GM23338 (cell line): ENCODE measurements at regions not wholly inside any gene's neighbourhood (a gene's known extent, or its start where the extent isn't known, plus 50 kb on each side); places are given as distances from the start of the nearest gene placed in this dataset.

ENCODE experiments used
- ATAC-seq: fragments of 200-7000 bp; cut with Tn5 transposase; 3 replicates; pipeline ENCODE4 v1.9.1; 2020
- DNase-seq: peaks from one replicate; pipeline ENCODE4 v3.0.0-alpha.2; 2015; ENCODE audit warnings: low spot score
- H2AFZ ChIP-seq: fragments of 200-600 bp; sonication (generic); 2 replicates; pipeline ENCODE4 v1.8.0; 2016; ENCODE audit warnings: antibody characterized with exemption, mild to moderate bottlenecking, moderate library complexity
- H3F3A ChIP-seq: fragments of 200-600 bp; sonication (generic); replicated peaks from 2 replicates; pipeline ENCODE4 v1.8.0; 2017; ENCODE audit warnings: antibody characterized with exemption, mixed run types, low read depth
- H3K27ac ChIP-seq: fragments of 200-600 bp; sonication (generic); 2 replicates; pipeline ENCODE4 v1.6.1; 2016; ENCODE audit warnings: low read depth
- H3K27me3 ChIP-seq: fragments of 200-600 bp; sonication (generic); 2 replicates; pipeline ENCODE4 v1.8.0; 2016; ENCODE audit warnings: mild to moderate bottlenecking, mixed run types, moderate library complexity; ENCODE audit not compliant: insufficient read depth
- H3K36me3 ChIP-seq: fragments of 200-600 bp; sonication (generic); 2 replicates; pipeline ENCODE4 v1.8.0; 2016; ENCODE audit warnings: mild to moderate bottlenecking; ENCODE audit not compliant: insufficient read depth
- H3K4me1 ChIP-seq: fragments of 200-600 bp; sonication (generic); 2 replicates; pipeline ENCODE4 v1.8.0; 2016; ENCODE audit warnings: mild to moderate bottlenecking, moderate library complexity; ENCODE audit not compliant: insufficient read depth
- H3K4me2 ChIP-seq: fragments of 200-600 bp; sonication (generic); 2 replicates; pipeline ENCODE4 v1.7.1; 2017; ENCODE audit warnings: mixed run types
- H3K4me3 ChIP-seq: fragments of 200-600 bp; sonication (generic); 2 replicates; pipeline ENCODE4 v1.6.1; 2016; ENCODE audit warnings: mixed run types
- H3K79me2 ChIP-seq: fragments of 200-600 bp; sonication (generic); replicated peaks from 2 replicates; pipeline ENCODE4 v1.8.0; 2017; ENCODE audit warnings: mild to moderate bottlenecking; ENCODE audit not compliant: insufficient read depth
- H3K9me2 ChIP-seq: fragments of 200-600 bp; sonication (generic); 2 replicates; pipeline ENCODE4 v1.8.0; 2017; ENCODE audit not compliant: insufficient read depth
- H4K20me1 ChIP-seq: fragments of 200-600 bp; sonication (generic); replicated peaks from 2 replicates; pipeline ENCODE4 v1.8.0; 2017; ENCODE audit warnings: mild to moderate bottlenecking; ENCODE audit not compliant: insufficient read depth
- H3K27ac Mint-ChIP-seq: 2 replicates; pipeline ENCODE4 v1.8.0; 2020; ENCODE audit warnings: inconsistent platforms, mild to moderate bottlenecking, moderate library complexity, mixed read lengths
- H3K27me3 Mint-ChIP-seq: 3 replicates; pipeline ENCODE4 v1.8.0; 2022; ENCODE audit warnings: low read depth, mild to moderate bottlenecking, moderate library complexity, mixed read lengths, inconsistent platforms; ENCODE audit not compliant: insufficient read depth, poor library complexity
- H3K36me3 Mint-ChIP-seq: 3 replicates; pipeline ENCODE4 v1.8.0; 2021; ENCODE audit warnings: low read depth, mild to moderate bottlenecking, inconsistent platforms, moderate library complexity, mixed read lengths
- H3K4me1 Mint-ChIP-seq: 3 replicates; pipeline ENCODE4 v1.8.0; 2020; ENCODE audit warnings: mild to moderate bottlenecking, inconsistent platforms, mixed read lengths
- H3K4me3 Mint-ChIP-seq: 3 replicates; pipeline ENCODE4 v1.8.0; 2021; ENCODE audit warnings: moderate library complexity, mild to moderate bottlenecking, inconsistent platforms, mixed read lengths
- H3K9me3 Mint-ChIP-seq: 3 replicates; pipeline ENCODE4 v1.8.0; 2020; ENCODE audit warnings: moderate library complexity, mild to moderate bottlenecking, inconsistent platforms, mixed read lengths
- EZH2 ChIP-seq: fragments of 200-600 bp; sonication (generic); IDR thresholded peaks from one replicate; pipeline ENCODE4 v1.8.0; 2017; ENCODE audit warnings: antibody characterized with exemption, mild to moderate bottlenecking, low read depth; ENCODE audit not compliant: unreplicated experiment
- EZH2phosphoT487 ChIP-seq: fragments of 200-600 bp; sonication (generic); IDR thresholded peaks from one replicate; pipeline ENCODE4 v1.8.1; 2018; ENCODE audit warnings: antibody characterized with exemption; ENCODE audit not compliant: unreplicated experiment
- JUNB ChIP-seq: IDR thresholded peaks from one replicate; pipeline ENCODE4 v1.6.1; 2016; ENCODE audit warnings: antibody characterized with exemption; ENCODE audit not compliant: unreplicated experiment
- NANOG ChIP-seq: IDR thresholded peaks from 2 replicates; pipeline ENCODE4 v1.6.1; 2016; ENCODE audit warnings: antibody characterized with exemption, borderline replicate concordance
- POLR2AphosphoS5 ChIP-seq: IDR thresholded peaks from 2 replicates; pipeline ENCODE4 v1.6.1; 2016; ENCODE audit warnings: antibody characterized with exemption, low read depth
- STAT1 ChIP-seq: IDR thresholded peaks from one replicate; pipeline ENCODE4 v1.6.1; 2016; ENCODE audit warnings: antibody characterized with exemption; ENCODE audit not compliant: unreplicated experiment
- ZNF114 ChIP-seq: fragments of 250-450 bp; sonication (Bioruptor Pico); IDR thresholded peaks from 2 replicates; pipeline ENCODE4 v1.5.0; 2020; ENCODE audit warnings: mild to moderate bottlenecking, moderate library complexity
- ZNF331 ChIP-seq: fragments of 250-450 bp; sonication (Bioruptor Pico); IDR thresholded peaks from 2 replicates; pipeline ENCODE4 v1.5.0; 2020; ENCODE audit warnings: low read depth, mild to moderate bottlenecking, moderate library complexity
- TF ChIP-seq, protein P1 (sequence below), 2 experiments: fragments of 200-600 bp in 1 of 2; sonication (generic) in 1 of 2; conservative IDR thresholded peaks; 2 replicates each; pipeline versions ENCODE4 v1.5.1 to v1.6.1; 2016 to 2017; ENCODE audit warnings: antibody characterized with exemption in 2 of 2, low read depth in 2 of 2, mild to moderate bottlenecking in 2 of 2, moderate library complexity in 1 of 2
- TF ChIP-seq, protein P2 (sequence below): IDR thresholded peaks from 2 replicates; pipeline ENCODE4 v1.6.1; 2016; ENCODE audit warnings: antibody characterized with exemption

DNA sequence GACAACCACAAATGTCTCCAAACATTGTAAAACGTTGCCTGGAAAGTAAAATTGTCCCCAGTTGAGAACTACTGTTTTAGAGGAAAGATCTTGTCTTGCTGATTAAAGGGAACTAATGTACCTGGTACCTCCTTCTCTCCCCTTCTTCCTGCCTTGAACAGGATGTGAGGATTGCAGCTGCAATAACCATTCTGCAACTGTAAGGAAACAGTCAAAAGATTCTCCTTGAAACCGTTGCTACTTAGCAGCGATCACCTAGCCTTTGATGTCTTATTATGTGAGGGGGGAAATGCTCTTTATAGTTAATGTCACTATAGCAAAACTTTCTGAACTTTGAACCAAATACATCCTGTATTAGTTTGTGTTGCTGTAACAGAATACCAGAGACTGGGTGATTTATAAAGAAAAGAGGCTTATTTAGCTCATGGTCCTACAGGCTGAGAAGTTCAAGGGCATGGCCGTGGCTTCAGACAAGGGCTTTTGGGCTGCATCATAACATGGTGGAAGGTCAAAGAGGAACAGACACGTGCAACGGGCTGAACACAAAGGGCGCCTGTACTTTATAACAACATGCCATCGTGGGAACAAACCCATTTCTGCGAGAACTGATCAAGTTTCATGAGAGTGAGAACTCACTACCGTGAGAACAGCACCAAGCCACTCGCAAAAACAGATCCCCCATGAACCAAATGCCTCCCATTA, 54.2 kb upstream of the PARD3 start:
- ATAC-seq (no peak), DNase-seq (no peak)
- no peaks in the 10 kb centered on the region for H3K9me2 ChIP-seq
- H3F3A ChIP-seq = no peaks in the 10 kb centered on the region
- Mint-ChIP-seq H3K4me1 (peaks cover 12% of the 10 kb centered on the region), H3K36me3 (no peaks in the 10 kb centered on the region), H3K9me3 (no peaks in the 10 kb centered on the region), H3K27ac (no peak overlapping the region), H3K27me3 (peaks cover 3% of the 10 kb centered on the region), H3K4me3 (no peak overlapping the region)
- TF ChIP-seq, protein P1, sequence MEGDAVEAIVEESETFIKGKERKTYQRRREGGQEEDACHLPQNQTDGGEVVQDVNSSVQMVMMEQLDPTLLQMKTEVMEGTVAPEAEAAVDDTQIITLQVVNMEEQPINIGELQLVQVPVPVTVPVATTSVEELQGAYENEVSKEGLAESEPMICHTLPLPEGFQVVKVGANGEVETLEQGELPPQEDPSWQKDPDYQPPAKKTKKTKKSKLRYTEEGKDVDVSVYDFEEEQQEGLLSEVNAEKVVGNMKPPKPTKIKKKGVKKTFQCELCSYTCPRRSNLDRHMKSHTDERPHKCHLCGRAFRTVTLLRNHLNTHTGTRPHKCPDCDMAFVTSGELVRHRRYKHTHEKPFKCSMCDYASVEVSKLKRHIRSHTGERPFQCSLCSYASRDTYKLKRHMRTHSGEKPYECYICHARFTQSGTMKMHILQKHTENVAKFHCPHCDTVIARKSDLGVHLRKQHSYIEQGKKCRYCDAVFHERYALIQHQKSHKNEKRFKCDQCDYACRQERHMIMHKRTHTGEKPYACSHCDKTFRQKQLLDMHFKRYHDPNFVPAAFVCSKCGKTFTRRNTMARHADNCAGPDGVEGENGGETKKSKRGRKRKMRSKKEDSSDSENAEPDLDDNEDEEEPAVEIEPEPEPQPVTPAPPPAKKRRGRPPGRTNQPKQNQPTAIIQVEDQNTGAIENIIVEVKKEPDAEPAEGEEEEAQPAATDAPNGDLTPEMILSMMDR (conservative IDR thresholded peaks at IDR 0.05; ENCODE audit: low read depth in 2 of 2) = no peak
- TF ChIP-seq, protein P2, sequence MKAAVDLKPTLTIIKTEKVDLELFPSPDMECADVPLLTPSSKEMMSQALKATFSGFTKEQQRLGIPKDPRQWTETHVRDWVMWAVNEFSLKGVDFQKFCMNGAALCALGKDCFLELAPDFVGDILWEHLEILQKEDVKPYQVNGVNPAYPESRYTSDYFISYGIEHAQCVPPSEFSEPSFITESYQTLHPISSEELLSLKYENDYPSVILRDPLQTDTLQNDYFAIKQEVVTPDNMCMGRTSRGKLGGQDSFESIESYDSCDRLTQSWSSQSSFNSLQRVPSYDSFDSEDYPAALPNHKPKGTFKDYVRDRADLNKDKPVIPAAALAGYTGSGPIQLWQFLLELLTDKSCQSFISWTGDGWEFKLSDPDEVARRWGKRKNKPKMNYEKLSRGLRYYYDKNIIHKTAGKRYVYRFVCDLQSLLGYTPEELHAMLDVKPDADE = no peak
- TF ChIP-seq STAT1 = no peak
- H2AFZ ChIP-seq = peak overlapping the region; percentile 57; the same call in 1 of the 2 replicates
- no peak overlapping the region for H3K27ac ChIP-seq
- H3K27me3 ChIP-seq = no peaks in the 10 kb centered on the region
- H3K4me3 ChIP-seq = no peak overlapping the region
- no peaks in the 10 kb centered on the region for H4K20me1 ChIP-seq
- no peaks in the 10 kb centered on the region for H3K79me2 ChIP-seq
- H3K36me3 ChIP-seq = no peaks in the 10 kb centered on the region
- H3K4me2 ChIP-seq = no peak overlapping the region
- peaks cover 1% of the 10 kb centered on the region; the same call in 1 of the 2 replicates for H3K4me1 ChIP-seq

DNA sequence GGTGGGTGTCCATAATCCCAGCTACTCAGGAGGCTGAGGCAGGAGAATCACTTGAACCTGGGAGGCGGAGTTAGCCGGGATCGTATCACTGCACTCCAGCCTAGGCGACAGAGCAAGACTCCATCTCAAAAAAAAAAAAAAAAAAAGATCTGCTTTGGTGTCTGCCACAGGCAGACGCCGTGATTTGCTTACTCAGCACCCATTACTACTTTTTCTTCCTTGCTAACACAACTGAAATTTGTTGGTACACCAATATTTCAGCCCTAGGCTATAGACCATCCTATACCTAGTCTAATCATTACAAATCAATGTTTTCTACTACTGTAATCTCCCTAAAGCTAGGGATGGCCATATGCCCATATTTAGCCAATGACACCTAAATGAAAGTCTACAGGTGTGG, 53.5 kb upstream of the PARD3 start:
- Histone ChIP-seq H3K27ac (no peak overlapping the region), H4K20me1 (no peaks in the 10 kb centered on the region), H3K79me2 (no peaks in the 10 kb centered on the region), H3K36me3 (no peaks in the 10 kb centered on the region), H3K4me2 (no peak overlapping the region), H3K4me1 (peaks cover 8% of the 10 kb centered on the region), H3K9me2 (no peaks in the 10 kb centered on the region), H3F3A (no peaks in the 10 kb centered on the region), H3K4me3 (no peak overlapping the region), H2AFZ (0 out of 2 replicates have a peak overlapping the region, but pooled peaks have one; percentile 57), H3K27me3 (no peaks in the 10 kb centered on the region)
- DNase-seq (no peak), ATAC-seq (no peak)
- Mint-ChIP-seq H3K27ac (no peak overlapping the region), H3K36me3 (no peaks in the 10 kb centered on the region), H3K4me1 (peaks cover 17% of the 10 kb centered on the region), H3K27me3 (peaks cover 3% of the 10 kb centered on the region), H3K4me3 (no peak overlapping the region), H3K9me3 (no peaks in the 10 kb centered on the region)
- TF ChIP-seq STAT1 (no peak), JUNB (no peak)
- TF ChIP-seq, protein P2 = no peak

DNA sequence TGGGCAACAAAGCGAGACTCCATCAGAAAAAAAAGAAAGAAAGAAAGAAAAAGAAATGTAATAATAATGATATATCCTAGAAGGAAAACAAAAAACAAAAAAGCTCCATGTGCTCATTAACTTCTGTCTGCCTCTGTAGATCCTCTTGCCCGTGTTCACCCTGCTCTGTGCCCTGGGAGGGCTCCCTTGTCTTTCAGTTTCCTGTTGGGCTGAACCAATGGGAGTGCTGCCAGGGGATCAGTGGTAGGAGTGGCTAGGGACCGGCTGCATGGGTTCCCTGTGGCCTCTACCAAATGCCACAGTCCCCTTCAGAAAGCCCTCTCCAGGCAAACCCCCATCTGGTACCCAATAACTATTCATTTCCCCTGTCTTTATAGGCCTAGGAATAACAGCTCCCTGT, 51.8 kb upstream of the PARD3 start:
- Histone ChIP-seq H3K36me3 (no peaks in the 10 kb centered on the region), H3K79me2 (no peaks in the 10 kb centered on the region), H2AFZ (peak overlapping the region; percentile 90), H3K27ac (no peak overlapping the region), H3F3A (no peaks in the 10 kb centered on the region), H3K4me2 (no peak overlapping the region), H3K4me1 (peaks cover 9% of the 10 kb centered on the region), H3K27me3 (no peaks in the 10 kb centered on the region), H3K4me3 (no peak overlapping the region), H4K20me1 (no peaks in the 10 kb centered on the region), H3K9me2 (no peaks in the 10 kb centered on the region)
- Mint-ChIP-seq H3K4me3 (no peak overlapping the region), H3K4me1 (peaks cover 21% of the 10 kb centered on the region), H3K36me3 (no peaks in the 10 kb centered on the region), H3K27ac (no peak overlapping the region), H3K27me3 (peaks cover 3% of the 10 kb centered on the region), H3K9me3 (no peaks in the 10 kb centered on the region)
- ATAC-seq (peak; percentile 93), DNase-seq (peak; percentile 45)
- TF ChIP-seq NANOG (no peak), EZH2 (no peak), ZNF114 (CRISPR knock-in tag) (no peak), EZH2phosphoT487 (no peak), STAT1 (no peak), POLR2AphosphoS5 (no peak), ZNF331 (CRISPR knock-in tag) (no peak), JUNB (no peak)
- TF ChIP-seq, protein P2 = no peak
- TF ChIP-seq, protein P1 (conservative IDR thresholded peaks at IDR 0.05; ENCODE audit: low read depth in 2 of 2) = no peak
